ENCODE measurements at regions not wholly inside any gene's neighbourhood (a gene's known extent, or its start where the extent isn't known, plus 50 kb on each side); places are given as distances from the start of the nearest gene placed in this dataset.

GRCh38 chr2:173785813-173786212 is 179.4 kb downstream of the SP3 start:
- no peak for DNase-seq

GRCh38 chr2:173791502-173791901 is 173.7 kb downstream of the SP3 start:
- DNase-seq, result no peak

GRCh38 chr2:173792166-173792565 is 173.0 kb downstream of the SP3 start:
- DNase-seq, result no peak

- DNase-seq, result no peak
These were observed 172.4 kb downstream of the SP3 start for GRCh38 chr2:173792741-173793140.

GRCh38 chr2:173793709-173794565 is 171.2 kb downstream of the SP3 start:
- DNase-seq, result no peak

- DNase-seq, result no peak
These were observed 167.4 kb downstream of the SP3 start for GRCh38 chr2:173797586-173798263.

- DNase-seq, result no peak
These were observed 162.7 kb downstream of the SP3 start for GRCh38 chr2:173802518-173802917.

- DNase-seq, result no peak
These were observed 161.7 kb downstream of the SP3 start for GRCh38 chr2:173803449-173803848.

- no peak for DNase-seq
These were observed 158.4 kb downstream of the SP3 start for GRCh38 chr2:173806761-173807160.

- DNase-seq, result no peak
These were observed 156.5 kb downstream of the SP3 start for GRCh38 chr2:173808718-173809117.

- DNase-seq, result no peak
These were observed 152.9 kb downstream of the SP3 start for GRCh38 chr2:173812321-173812720.

GRCh38 chr2:173814306-173814705 is 150.9 kb downstream of the SP3 start:
- no peak for DNase-seq

GRCh38 chr2:173815772-173816171 is 149.4 kb downstream of the SP3 start:
- DNase-seq, result no peak

GRCh38 chr2:173817582-173817981 is 147.6 kb downstream of the SP3 start:
- no peak for DNase-seq

- DNase-seq, result no peak
These were observed 146.9 kb downstream of the SP3 start for GRCh38 chr2:173818285-173818684.

- DNase-seq, result no peak
These were observed 145.3 kb downstream of the SP3 start for GRCh38 chr2:173819852-173820251.

- no peak for DNase-seq
These were observed 143.7 kb downstream of the SP3 start for GRCh38 chr2:173821451-173821850.

- no peak for DNase-seq
These were observed 142.2 kb downstream of the SP3 start for GRCh38 chr2:173822889-173823542.

GRCh38 chr2:173823543-173823939 is 141.6 kb downstream of the SP3 start:
- DNase-seq, result no peak

- no peak for DNase-seq
These were observed 136.7 kb downstream of the SP3 start for GRCh38 chr2:173828189-173829142.

- DNase-seq, result no peak
These were observed 135.4 kb downstream of the SP3 start for GRCh38 chr2:173829727-173830126.

- no peak for DNase-seq
These were observed 135.0 kb downstream of the SP3 start for GRCh38 chr2:173830170-173830569.

Data from suppressor macrophage treated with lipopolysaccharide for 4 hours (primary cell).